SK-N-SH treated with all-trans-retinoic acid at 6 μM for 48 hours (cell line): ENCODE measurements at regions not wholly inside any gene's neighbourhood (a gene's known extent, or its start where the extent isn't known, plus 50 kb on each side); places are given as distances from the start of the nearest gene placed in this dataset.
"Not testable (repeated sequence)": the region's sequence is repeated elsewhere in the genome, so short reads cannot be mapped to it uniquely, and the experiment has no call there.

Experiments
- ATAC-seq: fragments of 200-7000 bp; cut with Tn5 transposase; 3 replicates; pipeline ENCODE4 v1.9.1; 2020; ENCODE audit warnings: mild to moderate bottlenecking, moderate library complexity
- ARNTL ChIP-seq: fragments of 450-650 bp; formaldehyde crosslinking; IDR thresholded peaks from 2 replicates; pipeline ENCODE4 v1.5.0; 2020; ENCODE audit warnings: low read depth, mild to moderate bottlenecking, moderate library complexity, borderline replicate concordance
- BACH2 ChIP-seq: fragments of 250-450 bp; sonication (Bioruptor Pico); IDR thresholded peaks from 2 replicates; pipeline ENCODE4 v1.9.0; 2021; ENCODE audit warnings: mild to moderate bottlenecking, borderline replicate concordance
- CSDC2 ChIP-seq: fragments of 250-450 bp; sonication (Bioruptor Pico); IDR thresholded peaks from 2 replicates; pipeline ENCODE4 v1.5.0; 2020; ENCODE audit warnings: mild to moderate bottlenecking, moderate library complexity
- CSRNP3 ChIP-seq: fragments of 250-450 bp; sonication (Bioruptor Pico); IDR thresholded peaks from 2 replicates; pipeline ENCODE4 v1.5.1; 2021; ENCODE audit warnings: mild to moderate bottlenecking, moderate library complexity
- GLIS3 ChIP-seq: fragments of 250-450 bp; sonication (Bioruptor Pico); IDR thresholded peaks from 2 replicates; pipeline ENCODE4 v1.5.0; 2020; ENCODE audit warnings: mild to moderate bottlenecking, moderate library complexity
- ISL1 ChIP-seq: fragments of 250-450 bp; sonication (Bioruptor Pico); IDR thresholded peaks from 2 replicates; pipeline ENCODE4 v2.1.2; 2022; ENCODE audit warnings: mild to moderate bottlenecking, moderate library complexity
- OSR1 ChIP-seq: fragments of 250-450 bp; sonication (Bioruptor Pico); IDR thresholded peaks from 2 replicates; pipeline ENCODE4 v1.8.0; 2022; ENCODE audit warnings: moderate library complexity, mild to moderate bottlenecking, inconsistent platforms
- PATZ1 ChIP-seq: fragments of 250-450 bp; sonication (Bioruptor Pico); IDR thresholded peaks from 2 replicates; pipeline ENCODE4 v1.8.0; 2020; ENCODE audit warnings: mild to moderate bottlenecking, moderate library complexity, borderline replicate concordance
- PPARA ChIP-seq: fragments of 250-450 bp; sonication (Bioruptor Pico); IDR thresholded peaks from 2 replicates; pipeline ENCODE4 v1.5.0; 2020; ENCODE audit warnings: mild to moderate bottlenecking, borderline replicate concordance
- RARB ChIP-seq: fragments of 250-450 bp; sonication (Bioruptor Pico); IDR thresholded peaks from 2 replicates; pipeline ENCODE4 v1.8.0; 2021; ENCODE audit warnings: mild to moderate bottlenecking, moderate library complexity
- SNAI2 ChIP-seq: fragments of 250-450 bp; sonication (Bioruptor Pico); IDR thresholded peaks from 2 replicates; pipeline ENCODE4 v1.5.0; 2020; ENCODE audit warnings: mild to moderate bottlenecking, moderate library complexity
- TOX ChIP-seq: fragments of 250-450 bp; sonication (Bioruptor Pico); IDR thresholded peaks from 2 replicates; pipeline ENCODE4 v1.8.0; 2021; ENCODE audit warnings: mild to moderate bottlenecking, moderate library complexity, borderline replicate concordance
- TSHZ2 ChIP-seq: fragments of 250-450 bp; sonication (Bioruptor Pico); IDR thresholded peaks from 2 replicates; pipeline ENCODE4 v1.5.0; 2020; ENCODE audit warnings: mild to moderate bottlenecking, moderate library complexity
- ZC3H10 ChIP-seq: fragments of 250-450 bp; sonication (Bioruptor Pico); IDR thresholded peaks from 2 replicates; pipeline ENCODE4 v1.5.1; 2021; ENCODE audit warnings: mild to moderate bottlenecking, moderate library complexity
- ZFP3 ChIP-seq: fragments of 250-450 bp; sonication (Bioruptor Pico); IDR thresholded peaks from 2 replicates; pipeline ENCODE4 v1.5.0; 2020; ENCODE audit warnings: mild to moderate bottlenecking, moderate library complexity
- ZFP30 ChIP-seq: fragments of 450-650 bp; formaldehyde crosslinking; IDR thresholded peaks from 2 replicates; pipeline ENCODE4 v1.5.0; 2022; ENCODE audit warnings: mild to moderate bottlenecking, moderate library complexity
- ZNF565 ChIP-seq: fragments of 450-650 bp; formaldehyde crosslinking; conservative IDR thresholded peaks from 2 replicates; pipeline ENCODE4 v1.5.0; 2020; ENCODE audit warnings: low read depth, mild to moderate bottlenecking, moderate library complexity
- ZNF70 ChIP-seq: fragments of 450-650 bp; formaldehyde crosslinking; IDR thresholded peaks from 2 replicates; pipeline ENCODE4 v1.5.0; 2020; ENCODE audit warnings: mild to moderate bottlenecking, moderate library complexity
- ZNF8 ChIP-seq: fragments of 450-650 bp; formaldehyde crosslinking; IDR thresholded peaks from 2 replicates; pipeline ENCODE4 v1.5.0; 2020; ENCODE audit warnings: mild to moderate bottlenecking, moderate library complexity
- TF ChIP-seq, protein P1 (sequence below): fragments of 250-450 bp; sonication (Bioruptor Pico); IDR thresholded peaks from 2 replicates; pipeline ENCODE4 v1.5.1; 2020; ENCODE audit warnings: low read depth, mild to moderate bottlenecking, moderate library complexity
- TF ChIP-seq, protein P2 (sequence below): fragments of 250-450 bp; sonication (Bioruptor Pico); IDR thresholded peaks from 2 replicates; pipeline ENCODE4 v1.8.0; 2021; ENCODE audit warnings: low read depth, mild to moderate bottlenecking, moderate library complexity, borderline replicate concordance

DNA sequence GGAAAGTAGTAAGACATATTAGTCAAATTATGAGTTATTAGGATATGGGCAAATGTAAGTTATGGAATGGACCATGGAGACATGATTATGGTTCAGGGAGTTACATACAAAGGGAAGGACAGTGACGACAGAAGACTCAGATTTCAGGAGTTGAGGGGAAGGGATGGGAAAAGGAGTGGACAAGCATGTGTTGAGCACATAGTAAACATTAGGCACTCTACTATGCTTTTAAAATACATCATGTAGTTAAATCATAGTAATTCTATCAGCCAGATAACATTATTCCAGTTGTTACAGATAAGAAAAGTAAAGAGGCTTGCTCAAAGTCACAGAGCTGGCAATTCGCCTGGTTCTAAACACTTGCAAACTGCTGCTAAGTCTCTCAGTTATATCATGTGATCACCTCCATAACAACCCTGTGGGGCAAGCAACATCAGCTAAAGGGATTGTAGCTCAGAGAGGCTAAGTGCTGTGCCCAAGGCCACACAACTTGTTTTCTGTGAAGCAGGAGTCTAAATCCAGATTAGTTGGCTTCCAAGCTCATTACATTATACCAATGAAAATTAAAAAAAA, 115.2 kb upstream of the MDFIC start:
- no peak for ATAC-seq

GRCh38 chr7:114812570-114812969, 109.3 kb upstream of the MDFIC start:
- ATAC-seq: no peak
- no peak for TF ChIP-seq CSDC2 (CRISPR knock-in tag)
- TF ChIP-seq ZNF8 (CRISPR knock-in tag): no peak
- no peak for TF ChIP-seq ZNF565 (CRISPR knock-in tag)
- TF ChIP-seq PATZ1 (CRISPR knock-in tag): no peak
- TF ChIP-seq, protein P1, sequence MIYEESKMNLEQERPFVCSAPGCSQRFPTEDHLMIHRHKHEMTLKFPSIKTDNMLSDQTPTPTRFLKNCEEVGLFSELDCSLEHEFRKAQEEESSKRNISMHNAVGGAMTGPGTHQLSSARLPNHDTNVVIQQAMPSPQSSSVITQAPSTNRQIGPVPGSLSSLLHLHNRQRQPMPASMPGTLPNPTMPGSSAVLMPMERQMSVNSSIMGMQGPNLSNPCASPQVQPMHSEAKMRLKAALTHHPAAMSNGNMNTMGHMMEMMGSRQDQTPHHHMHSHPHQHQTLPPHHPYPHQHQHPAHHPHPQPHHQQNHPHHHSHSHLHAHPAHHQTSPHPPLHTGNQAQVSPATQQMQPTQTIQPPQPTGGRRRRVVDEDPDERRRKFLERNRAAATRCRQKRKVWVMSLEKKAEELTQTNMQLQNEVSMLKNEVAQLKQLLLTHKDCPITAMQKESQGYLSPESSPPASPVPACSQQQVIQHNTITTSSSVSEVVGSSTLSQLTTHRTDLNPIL (CRISPR knock-in tag): no peak
- no peak for TF ChIP-seq ZNF70 (CRISPR knock-in tag)
- no peak for TF ChIP-seq PPARA (CRISPR knock-in tag)
- no peak for TF ChIP-seq BACH2

More for the DNA sequence above, 115.2 kb upstream of the MDFIC start:
- TF ChIP-seq ZNF8 (CRISPR knock-in tag) (no peak), OSR1 (CRISPR knock-in tag) (no peak), PPARA (CRISPR knock-in tag) (no peak), ISL1 (CRISPR knock-in tag) (no peak), ZFP3 (CRISPR knock-in tag) (no peak), ARNTL (no peak), CSRNP3 (CRISPR knock-in tag) (no peak), GLIS3 (CRISPR knock-in tag) (no peak), ZNF70 (CRISPR knock-in tag) (no peak), RARB (CRISPR knock-in tag) (no peak), ZC3H10 (no peak), SNAI2 (CRISPR knock-in tag) (no peak), ZNF565 (CRISPR knock-in tag) (no peak), CSDC2 (CRISPR knock-in tag) (no peak)

DNA sequence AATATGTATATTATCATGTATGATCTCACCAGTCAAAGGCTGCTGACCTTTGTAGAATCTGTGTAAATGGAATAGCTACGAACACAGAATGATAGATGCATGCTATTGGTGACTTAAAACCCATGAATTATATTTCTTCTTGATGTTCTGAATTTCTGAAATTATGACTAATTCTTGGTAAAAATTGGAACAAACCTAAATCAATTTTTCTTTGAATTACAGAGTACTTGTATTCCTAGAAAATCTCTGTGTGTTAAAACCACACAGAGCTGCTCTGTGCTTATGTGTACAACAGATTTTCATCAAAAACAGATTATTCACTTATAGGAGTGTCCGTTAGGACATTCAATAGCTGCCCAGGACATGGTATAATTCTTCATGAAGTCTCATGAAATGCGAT, 108.3 kb upstream of the MDFIC start:
- TF ChIP-seq, protein P2, sequence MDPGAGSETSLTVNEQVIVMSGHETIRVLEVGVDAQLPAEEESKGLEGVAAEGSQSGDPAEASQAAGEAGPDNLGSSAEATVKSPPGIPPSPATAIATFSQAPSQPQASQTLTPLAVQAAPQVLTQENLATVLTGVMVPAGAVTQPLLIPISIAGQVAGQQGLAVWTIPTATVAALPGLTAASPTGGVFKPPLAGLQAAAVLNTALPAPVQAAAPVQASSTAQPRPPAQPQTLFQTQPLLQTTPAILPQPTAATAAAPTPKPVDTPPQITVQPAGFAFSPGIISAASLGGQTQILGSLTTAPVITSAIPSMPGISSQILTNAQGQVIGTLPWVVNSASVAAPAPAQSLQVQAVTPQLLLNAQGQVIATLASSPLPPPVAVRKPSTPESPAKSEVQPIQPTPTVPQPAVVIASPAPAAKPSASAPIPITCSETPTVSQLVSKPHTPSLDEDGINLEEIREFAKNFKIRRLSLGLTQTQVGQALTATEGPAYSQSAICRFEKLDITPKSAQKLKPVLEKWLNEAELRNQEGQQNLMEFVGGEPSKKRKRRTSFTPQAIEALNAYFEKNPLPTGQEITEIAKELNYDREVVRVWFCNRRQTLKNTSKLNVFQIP (CRISPR knock-in tag): no peak
- no peak for TF ChIP-seq CSDC2 (CRISPR knock-in tag)
- TF ChIP-seq ZFP3 (CRISPR knock-in tag): no peak
- TF ChIP-seq ISL1 (CRISPR knock-in tag): no peak
- TF ChIP-seq ZFP30: no peak
- TF ChIP-seq CSRNP3 (CRISPR knock-in tag): no peak
- TF ChIP-seq OSR1 (CRISPR knock-in tag): no peak
- TF ChIP-seq TSHZ2: no peak
- TF ChIP-seq TOX (CRISPR knock-in tag): no peak
- no peak for TF ChIP-seq RARB (CRISPR knock-in tag)
- no peak for TF ChIP-seq PPARA (CRISPR knock-in tag)
- TF ChIP-seq ARNTL: no peak
- ATAC-seq: no peak

DNA sequence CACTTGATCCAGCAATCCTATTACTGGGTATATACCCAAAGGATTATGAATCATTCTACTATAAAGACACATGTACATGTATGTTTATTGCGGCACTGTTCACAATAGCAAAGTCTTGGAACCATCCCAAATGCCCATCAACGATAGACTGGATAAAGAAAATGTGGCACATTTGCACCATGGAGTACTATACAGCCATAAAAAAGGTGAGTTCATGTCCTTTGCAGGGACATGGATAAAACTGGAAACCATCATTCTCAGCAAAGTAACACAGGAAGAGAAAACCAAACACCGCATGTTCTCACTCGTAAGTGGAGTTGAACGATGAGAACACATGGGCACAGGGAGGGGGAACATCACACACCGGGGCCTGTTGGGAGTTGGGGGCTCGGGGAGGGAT, 104.9 kb upstream of the MDFIC start:
- ATAC-seq: not testable (repeated sequence)
